ENCODE measurements at regions not wholly inside any gene's neighbourhood (a gene's known extent, or its start where the extent isn't known, plus 50 kb on each side); places are given as distances from the start of the nearest gene placed in this dataset.
"Not testable (repeated sequence)": the region's sequence is repeated elsewhere in the genome, so short reads cannot be mapped to it uniquely, and the experiment has no call there.

DNA sequence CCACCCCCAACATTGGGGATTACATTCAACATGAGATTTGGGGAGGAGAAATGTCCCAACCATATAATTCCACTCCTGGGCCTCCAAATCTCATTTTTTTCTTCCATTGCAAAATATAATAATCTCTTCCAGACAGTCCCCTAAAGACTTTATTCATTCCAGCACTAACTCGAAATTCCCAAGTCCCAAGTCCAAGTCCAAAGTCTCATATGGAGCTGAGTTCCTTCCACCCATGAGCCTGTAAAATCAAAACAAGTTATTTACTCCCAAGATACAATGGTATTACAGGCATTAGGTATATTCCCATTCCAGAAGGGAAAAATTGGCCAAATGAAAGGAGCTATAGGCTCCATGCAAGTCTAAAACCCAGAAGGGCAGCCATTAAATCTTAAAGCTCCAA, 56.7 kb downstream of the P2RY1 start:
- no peak overlapping the region for H3K4me3 Mint-ChIP-seq
- ATAC-seq (no peak), DNase-seq (no peak)
- no peaks in the 10 kb centered on the region for H3K9me3 Mint-ChIP-seq (ENCODE audit: low read depth)
- H3K4me1 Mint-ChIP-seq, result no peaks in the 10 kb centered on the region
- CTCF ChIA-PET, result no interaction called here
- H3K27me3 Mint-ChIP-seq, result no peaks in the 10 kb centered on the region
- no peak overlapping the region for H3K27ac Mint-ChIP-seq
- no peaks in the 10 kb centered on the region for H3K36me3 Mint-ChIP-seq

DNA sequence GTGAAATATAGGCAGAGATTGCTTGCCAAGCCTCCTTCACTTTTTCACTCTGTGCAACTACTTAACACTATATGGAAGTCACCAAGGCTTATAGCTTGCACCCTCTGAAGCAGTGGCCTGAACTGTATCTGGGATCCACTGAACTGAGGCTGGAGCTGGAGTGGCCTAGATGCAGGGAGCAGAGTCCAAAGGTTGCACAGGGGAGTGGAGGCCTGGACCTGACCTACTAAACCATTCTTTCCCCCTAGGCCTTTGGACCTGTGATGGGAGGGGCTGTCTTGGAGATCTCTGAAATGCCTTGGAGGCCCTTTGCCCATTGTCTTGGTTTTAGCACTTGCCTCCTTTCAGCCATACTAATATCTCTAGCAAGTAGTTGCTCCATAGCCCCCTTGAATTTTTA, 57.5 kb downstream of the P2RY1 start:
- H3K4me1 Mint-ChIP-seq, result no peaks in the 10 kb centered on the region
- no peak overlapping the region for H3K27ac Mint-ChIP-seq
- no peaks in the 10 kb centered on the region for H3K27me3 Mint-ChIP-seq
- DNase-seq (no peak), ATAC-seq (no peak)
- no peaks in the 10 kb centered on the region for H3K9me3 Mint-ChIP-seq (ENCODE audit: low read depth)
- no peak overlapping the region for H3K4me3 Mint-ChIP-seq
- CTCF ChIA-PET, result no interaction called here
- no peaks in the 10 kb centered on the region for H3K36me3 Mint-ChIP-seq

DNA sequence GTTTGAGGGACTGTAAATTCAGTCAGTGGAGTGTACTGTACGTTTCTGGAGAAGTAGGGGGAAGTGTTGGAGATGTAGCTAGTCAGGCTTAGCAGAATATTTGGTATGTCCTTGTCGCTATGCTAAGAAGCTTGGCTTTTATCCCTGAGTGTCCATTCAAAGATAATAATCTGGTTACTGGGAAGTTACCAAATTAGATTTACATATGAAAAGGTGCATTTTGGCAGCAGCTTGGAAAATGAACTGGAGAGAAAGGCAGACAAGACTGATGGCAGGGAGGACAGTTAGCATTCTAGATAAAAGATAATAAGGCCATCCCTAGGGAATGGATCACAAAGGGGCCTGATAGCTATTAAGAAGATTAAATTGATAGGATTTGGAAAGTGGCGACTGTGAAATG, 58.7 kb downstream of the P2RY1 start:
- Mint-ChIP-seq H3K36me3 (no peaks in the 10 kb centered on the region), H3K4me3 (no peak overlapping the region), H3K9me3 (ENCODE audit: low read depth) (no peaks in the 10 kb centered on the region), H3K4me1 (no peaks in the 10 kb centered on the region), H3K27me3 (no peaks in the 10 kb centered on the region), H3K27ac (no peak overlapping the region)
- CTCF ChIA-PET, result no interaction called here
- no peak for DNase-seq
- no peak for ATAC-seq

DNA sequence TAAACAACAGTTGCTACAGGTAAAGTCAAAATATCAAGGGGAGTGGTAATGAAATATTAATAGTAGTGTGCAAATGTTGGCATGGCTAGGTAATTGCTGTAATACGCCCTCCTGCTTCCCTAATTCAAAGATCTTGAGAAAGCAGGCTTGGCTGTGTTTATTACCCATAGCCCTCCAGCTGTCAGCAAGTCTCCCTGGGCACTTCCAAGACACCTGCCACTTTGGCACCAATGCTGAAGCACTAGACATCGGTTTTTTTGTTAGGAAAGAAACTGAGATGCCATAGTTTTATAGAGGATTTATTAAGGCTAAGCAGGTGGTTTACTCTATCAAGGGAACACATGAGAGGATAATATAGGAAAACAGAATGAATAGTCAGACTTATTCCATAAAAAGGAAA, 64.4 kb downstream of the P2RY1 start:
- no peak overlapping the region for H3K27ac Mint-ChIP-seq
- no peaks in the 10 kb centered on the region for H3K9me3 Mint-ChIP-seq (ENCODE audit: low read depth)
- no peak for ATAC-seq
- no peak for DNase-seq
- CTCF ChIA-PET, result no interaction called here
- H3K27me3 Mint-ChIP-seq, result no peaks in the 10 kb centered on the region
- H3K4me3 Mint-ChIP-seq, result no peak overlapping the region
- H3K4me1 Mint-ChIP-seq, result no peaks in the 10 kb centered on the region
- no peaks in the 10 kb centered on the region for H3K36me3 Mint-ChIP-seq

DNA sequence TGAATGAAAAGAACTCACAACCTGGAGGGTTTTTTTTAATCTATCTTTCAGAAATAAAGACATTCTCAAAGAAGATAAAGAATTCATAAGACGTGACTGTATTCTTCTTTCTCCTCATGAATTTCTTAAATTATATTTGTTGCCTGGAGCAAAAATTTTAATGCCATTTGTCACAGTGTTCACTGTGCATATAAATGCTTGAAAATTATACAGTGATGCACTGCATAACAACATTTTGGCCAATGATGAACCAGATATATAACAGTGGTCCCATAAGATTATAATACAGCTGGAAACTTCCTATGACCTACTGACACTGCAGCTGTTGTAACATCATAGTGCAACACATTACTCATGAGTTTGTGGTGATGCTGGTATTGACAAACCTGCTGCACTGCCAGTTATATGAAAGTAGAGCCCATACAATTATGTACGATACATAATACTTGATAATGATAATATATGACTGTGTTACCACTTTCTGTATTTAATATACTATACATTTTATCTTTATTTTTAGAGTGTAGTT, 67.3 kb downstream of the P2RY1 start:
- Mint-ChIP-seq H3K27me3 (no peaks in the 10 kb centered on the region), H3K9me3 (ENCODE audit: low read depth) (no peaks in the 10 kb centered on the region), H3K4me1 (no peaks in the 10 kb centered on the region), H3K27ac (no peak overlapping the region), H3K4me3 (no peak overlapping the region), H3K36me3 (no peaks in the 10 kb centered on the region)
- CTCF ChIA-PET, result no interaction called here
- ATAC-seq, result no peak
- DNase-seq, result no peak

DNA sequence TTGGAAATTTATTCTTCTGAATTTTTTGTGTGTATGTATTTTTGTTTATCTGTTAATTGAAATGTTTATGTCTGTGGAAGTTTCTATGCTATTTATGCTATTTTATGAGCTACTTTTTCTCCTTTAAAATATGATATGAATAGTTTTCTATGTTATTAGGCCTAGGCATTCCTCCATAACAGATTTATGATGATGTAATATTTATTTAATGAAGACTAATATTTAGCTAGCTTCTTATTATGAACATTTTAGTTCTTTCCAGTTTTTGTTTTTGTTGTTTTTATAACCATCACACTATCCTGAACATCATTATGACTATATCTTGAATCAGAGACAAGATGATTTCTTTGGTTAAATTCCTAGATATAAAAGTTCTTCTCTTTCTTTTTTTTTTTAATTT, 70.7 kb downstream of the P2RY1 start:
- CTCF ChIA-PET, result no interaction called here
- H3K27ac Mint-ChIP-seq, result no peak overlapping the region
- H3K36me3 Mint-ChIP-seq, result no peaks in the 10 kb centered on the region
- H3K9me3 Mint-ChIP-seq (ENCODE audit: low read depth), result no peaks in the 10 kb centered on the region
- DNase-seq (no peak), ATAC-seq (no peak)
- no peak overlapping the region for H3K4me3 Mint-ChIP-seq
- H3K27me3 Mint-ChIP-seq, result peaks cover 3% of the 10 kb centered on the region
- no peaks in the 10 kb centered on the region for H3K4me1 Mint-ChIP-seq

DNA sequence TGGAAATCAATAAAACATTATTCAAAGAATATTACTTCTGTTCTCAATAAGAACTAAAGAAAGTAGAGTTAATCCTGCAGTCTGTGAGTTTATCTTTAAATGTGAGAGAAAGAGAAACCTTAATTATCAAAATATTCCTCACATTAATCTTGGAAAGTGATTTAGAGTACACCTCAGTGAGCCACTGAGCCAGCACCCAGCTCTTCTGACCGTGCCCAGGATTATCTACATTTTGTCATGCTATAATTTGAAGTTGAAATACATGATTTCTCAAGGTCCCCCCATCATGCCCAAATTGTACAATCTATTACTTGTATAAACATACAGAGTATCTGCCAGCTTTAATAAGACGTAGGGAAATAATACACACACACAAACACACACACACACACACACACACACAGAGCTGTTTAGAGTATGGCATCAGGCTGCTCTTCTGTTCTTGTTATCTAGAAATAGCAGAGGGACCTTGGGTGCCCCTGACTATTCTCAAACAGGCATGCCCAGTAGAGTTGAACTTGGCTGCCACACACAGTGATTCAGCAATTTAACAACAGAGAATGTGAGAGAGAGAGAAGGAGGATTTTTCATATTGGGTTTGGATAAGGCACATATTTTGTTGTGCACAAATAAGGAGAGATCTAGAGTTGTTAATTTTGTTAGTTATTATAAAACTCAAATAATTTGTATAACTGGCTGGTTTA, 74.4 kb downstream of the P2RY1 start:
- no peaks in the 10 kb centered on the region for H3K9me3 Mint-ChIP-seq (ENCODE audit: low read depth)
- ATAC-seq (no peak), DNase-seq (no peak)
- no peaks in the 10 kb centered on the region for H3K36me3 Mint-ChIP-seq
- no peak overlapping the region for H3K27ac Mint-ChIP-seq
- H3K4me3 Mint-ChIP-seq, result no peak overlapping the region
- peaks cover 3% of the 10 kb centered on the region for H3K27me3 Mint-ChIP-seq
- CTCF ChIA-PET, result no interaction called here
- H3K4me1 Mint-ChIP-seq, result no peaks in the 10 kb centered on the region

DNA sequence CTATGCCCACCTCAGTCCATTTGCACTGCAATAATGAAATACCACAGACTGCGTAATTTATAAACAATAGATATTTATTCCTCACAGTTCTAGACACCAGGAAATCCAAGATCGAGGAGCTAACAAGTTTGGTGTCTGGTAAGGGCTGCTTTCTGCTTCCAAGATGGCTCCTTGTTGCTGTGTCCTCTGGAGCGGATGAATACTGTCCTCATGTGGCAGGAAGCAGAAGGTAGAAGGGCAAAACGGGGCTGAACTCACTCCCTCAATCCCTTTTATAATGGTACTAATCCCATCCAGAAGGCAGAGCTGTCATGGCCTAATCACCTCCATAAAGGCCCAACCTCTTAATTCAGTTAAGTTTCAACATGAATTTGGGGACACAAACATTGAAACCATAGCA, 75.3 kb downstream of the P2RY1 start:
- Mint-ChIP-seq H3K9me3 (ENCODE audit: low read depth) (no peaks in the 10 kb centered on the region), H3K27me3 (peaks cover 3% of the 10 kb centered on the region), H3K4me3 (no peak overlapping the region), H3K36me3 (no peaks in the 10 kb centered on the region), H3K4me1 (no peaks in the 10 kb centered on the region), H3K27ac (no peak overlapping the region)
- DNase-seq (no peak), ATAC-seq (no peak)
- CTCF ChIA-PET, result no interaction called here

DNA sequence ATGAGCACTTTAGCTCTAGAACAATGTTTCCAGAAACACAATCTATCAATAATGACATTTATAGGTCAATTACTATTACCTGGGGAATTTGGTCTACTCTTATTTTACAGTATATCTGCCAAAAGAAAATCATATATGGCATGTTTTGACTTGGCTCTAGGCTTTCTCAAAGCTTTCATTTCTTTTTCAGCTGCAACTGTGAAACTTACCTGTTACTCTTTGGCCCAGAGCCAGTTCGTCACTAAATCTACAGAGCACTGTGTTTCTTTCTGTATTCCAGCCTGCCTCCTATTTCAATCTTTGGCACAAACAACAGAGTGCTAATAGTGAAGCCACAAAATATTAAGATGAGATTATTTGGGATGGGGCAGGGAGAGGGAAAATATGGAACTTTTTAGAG, 76.0 kb downstream of the P2RY1 start:
- H3K4me1 Mint-ChIP-seq, result no peaks in the 10 kb centered on the region
- H3K27ac Mint-ChIP-seq, result no peak overlapping the region
- no peaks in the 10 kb centered on the region for H3K9me3 Mint-ChIP-seq (ENCODE audit: low read depth)
- H3K27me3 Mint-ChIP-seq, result peaks cover 3% of the 10 kb centered on the region
- H3K36me3 Mint-ChIP-seq, result no peaks in the 10 kb centered on the region
- no peak for DNase-seq
- no peak for ATAC-seq
- no peak overlapping the region for H3K4me3 Mint-ChIP-seq
- CTCF ChIA-PET, result no interaction called here

DNA sequence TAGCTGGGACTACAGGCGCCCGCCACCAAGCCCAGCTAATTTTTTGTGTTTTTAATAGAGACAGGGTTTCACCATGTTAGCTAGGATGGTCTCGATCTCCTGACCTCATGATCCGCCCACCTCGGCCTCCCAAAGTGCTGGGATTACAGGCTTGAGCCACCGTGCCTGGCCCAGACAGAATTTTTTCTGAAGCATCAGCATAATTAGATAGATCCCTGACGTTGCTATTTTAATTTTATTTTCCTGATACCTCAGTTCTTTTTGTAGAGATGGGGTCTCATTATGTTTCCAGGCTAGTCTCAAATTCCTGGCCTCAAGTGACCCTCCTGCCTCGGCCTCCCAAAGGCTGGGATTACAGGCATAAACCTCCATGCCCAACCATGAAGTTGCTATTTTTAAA, 79.8 kb downstream of the P2RY1 start:
- H3K27me3 Mint-ChIP-seq; DNase-seq; H3K9me3 Mint-ChIP-seq (ENCODE audit: low read depth); H3K27ac Mint-ChIP-seq; CTCF ChIA-PET; H3K4me3 Mint-ChIP-seq; H3K36me3 Mint-ChIP-seq; H3K4me1 Mint-ChIP-seq; ATAC-seq: not testable (repeated sequence)

DNA sequence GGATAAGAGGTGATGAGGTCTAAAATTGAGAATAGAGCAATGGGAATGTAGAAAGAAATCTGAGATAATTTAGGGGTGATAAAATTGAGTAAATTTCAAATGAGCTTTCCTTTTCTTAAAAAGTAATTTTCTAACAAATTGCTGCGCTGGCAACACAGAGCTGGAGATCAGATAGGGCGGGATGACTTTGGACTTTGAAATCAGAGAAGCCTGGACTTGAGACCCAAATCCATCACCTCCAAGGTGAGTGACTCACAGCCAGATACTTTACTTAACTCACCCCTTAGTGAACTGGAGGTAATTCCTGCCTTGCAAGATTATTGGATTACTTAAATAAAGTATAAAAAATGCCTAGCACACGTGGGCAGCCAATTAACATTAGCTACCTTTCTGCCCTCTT, 80.8 kb downstream of the P2RY1 start:
- Mint-ChIP-seq H3K4me1 (no peaks in the 10 kb centered on the region), H3K4me3 (no peak overlapping the region), H3K27ac (no peak overlapping the region), H3K27me3 (peaks cover 2% of the 10 kb centered on the region), H3K9me3 (ENCODE audit: low read depth) (no peaks in the 10 kb centered on the region), H3K36me3 (no peaks in the 10 kb centered on the region)
- no peak for ATAC-seq
- no peak for DNase-seq
- CTCF ChIA-PET, result no interaction called here

DNA sequence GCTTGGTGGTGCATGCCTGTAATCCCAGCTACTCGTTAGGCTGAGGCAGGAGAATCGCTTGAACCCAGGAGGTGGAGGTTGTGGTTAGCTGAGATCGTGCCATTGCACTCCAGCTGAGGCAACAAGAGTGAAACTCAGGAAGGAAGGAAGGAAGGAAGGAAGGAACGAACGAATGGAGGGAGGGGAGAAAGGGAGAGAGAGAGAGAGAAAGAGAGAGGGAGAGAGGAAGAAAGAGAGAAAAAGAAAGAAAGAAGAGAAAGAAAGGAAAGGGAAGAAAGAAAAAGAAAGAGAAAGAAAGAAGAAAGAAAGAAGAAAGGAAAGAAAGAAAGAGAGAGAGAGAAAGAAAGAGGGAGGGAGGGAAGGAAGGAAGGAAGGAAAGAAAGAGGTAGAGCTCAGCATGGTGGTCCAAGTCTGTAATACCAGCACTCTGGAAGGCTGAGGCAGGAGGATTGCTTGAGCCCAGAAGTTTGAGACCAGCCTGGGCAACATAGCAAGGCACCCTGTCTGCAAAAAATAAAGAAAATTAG, 81.9 kb downstream of the P2RY1 start:
- H3K27ac Mint-ChIP-seq, result no peak overlapping the region
- ATAC-seq, result no peak
- CTCF ChIA-PET, result no interaction called here
- no peaks in the 10 kb centered on the region for H3K9me3 Mint-ChIP-seq (ENCODE audit: low read depth)
- H3K4me3 Mint-ChIP-seq, result no peak overlapping the region
- no peaks in the 10 kb centered on the region for H3K36me3 Mint-ChIP-seq
- peaks cover 2% of the 10 kb centered on the region for H3K27me3 Mint-ChIP-seq
- DNase-seq, result no peak
- H3K4me1 Mint-ChIP-seq, result no peaks in the 10 kb centered on the region

DNA sequence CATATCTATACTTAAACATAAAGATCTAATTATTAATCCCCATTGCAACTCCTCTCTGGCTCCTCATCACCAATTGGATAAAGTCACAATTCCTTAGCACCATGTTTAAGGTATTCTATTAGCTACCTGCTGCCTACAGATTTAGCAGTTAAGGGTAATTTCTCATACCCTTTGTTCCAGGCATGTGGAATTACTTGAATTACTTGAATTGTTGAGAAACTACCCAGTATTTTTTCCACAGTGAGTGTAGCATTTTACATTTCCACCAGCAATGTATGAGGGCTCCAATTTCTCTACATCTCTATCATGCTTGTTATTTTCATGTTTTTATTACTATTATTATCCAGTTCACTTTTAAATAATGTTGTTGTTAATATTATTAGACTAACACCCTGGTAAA, 86.4 kb downstream of the P2RY1 start:
- H3K27me3 Mint-ChIP-seq, result peaks cover 5% of the 10 kb centered on the region
- no peaks in the 10 kb centered on the region for H3K36me3 Mint-ChIP-seq
- H3K4me3 Mint-ChIP-seq, result no peak overlapping the region
- H3K4me1 Mint-ChIP-seq, result no peaks in the 10 kb centered on the region
- no peak overlapping the region for H3K27ac Mint-ChIP-seq
- CTCF ChIA-PET, result no interaction called here
- DNase-seq (no peak), ATAC-seq (no peak)
- no peaks in the 10 kb centered on the region for H3K9me3 Mint-ChIP-seq (ENCODE audit: low read depth)

DNA sequence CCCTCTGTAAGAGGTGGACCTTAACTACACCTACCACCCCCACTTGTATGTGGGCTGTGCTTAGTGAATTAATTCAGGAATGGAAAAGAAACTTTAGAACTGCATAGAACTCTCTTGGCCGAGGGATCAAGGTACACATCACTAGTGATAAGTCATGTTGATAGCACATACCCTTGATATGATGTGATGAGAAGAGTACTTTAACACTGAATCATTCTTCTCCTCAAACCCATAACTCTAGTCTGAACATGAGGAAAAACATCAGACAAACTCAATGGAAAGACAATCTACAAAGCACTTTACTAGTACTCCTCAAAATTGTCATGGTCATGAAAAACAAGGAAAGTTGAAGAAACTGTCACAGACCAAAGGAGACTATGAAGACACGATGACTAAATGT, 87.6 kb downstream of the P2RY1 start:
- Mint-ChIP-seq H3K27ac (no peak overlapping the region), H3K27me3 (peaks cover 5% of the 10 kb centered on the region), H3K36me3 (no peaks in the 10 kb centered on the region), H3K9me3 (ENCODE audit: low read depth) (no peaks in the 10 kb centered on the region), H3K4me1 (no peaks in the 10 kb centered on the region), H3K4me3 (no peak overlapping the region)
- no peak for DNase-seq
- ATAC-seq, result no peak
- CTCF ChIA-PET, result no interaction called here

DNA sequence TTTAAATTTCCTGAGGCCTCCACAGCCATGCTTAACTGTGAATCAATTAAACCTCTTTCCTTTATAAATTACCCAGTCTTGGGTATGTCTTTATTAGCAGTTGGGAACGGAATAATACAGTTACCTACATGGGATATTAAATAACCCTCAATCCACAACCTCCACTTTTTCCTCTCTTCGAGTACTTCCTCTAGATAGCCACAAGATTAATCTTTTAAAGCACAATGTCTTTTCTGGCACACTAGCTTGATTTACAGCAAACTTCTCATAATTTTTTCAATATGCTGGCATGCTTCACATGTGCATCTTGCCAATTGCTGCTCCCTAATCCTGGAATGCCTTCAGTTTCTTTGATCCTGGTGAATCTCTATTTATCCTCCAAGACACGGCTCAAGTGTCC, 92.2 kb downstream of the P2RY1 start:
- H3K27me3 Mint-ChIP-seq, result peaks cover 5% of the 10 kb centered on the region
- ATAC-seq, result no peak
- H3K4me1 Mint-ChIP-seq, result no peaks in the 10 kb centered on the region
- no peaks in the 10 kb centered on the region for H3K9me3 Mint-ChIP-seq (ENCODE audit: low read depth)
- no peak overlapping the region for H3K4me3 Mint-ChIP-seq
- H3K36me3 Mint-ChIP-seq, result no peaks in the 10 kb centered on the region
- no peak for DNase-seq
- H3K27ac Mint-ChIP-seq, result no peak overlapping the region
- CTCF ChIA-PET, result no interaction called here
